RWPE1 (cell line): ENCODE measurements at regions not wholly inside any gene's neighbourhood (a gene's known extent, or its start where the extent isn't known, plus 50 kb on each side); places are given as distances from the start of the nearest gene placed in this dataset.
"Not testable (repeated sequence)": the region's sequence is repeated elsewhere in the genome, so short reads cannot be mapped to it uniquely, and the experiment has no call there.

Experiments
- CTCF ChIA-PET: fragments of 350-600 bp; sonication (Branson Sonifier 250); formaldehyde crosslinking; extraction: SDS; loops from one replicate; lab custom pipeline; 2021; lab: Yijun Ruan, JAX
- POLR2A ChIA-PET: fragments of 400-600 bp; formaldehyde crosslinking; extraction: SDS; loops from one replicate; lab custom pipeline; 2020; ENCODE audit warnings: antibody characterized with exemption; ENCODE audit not compliant: low non-redundant PET; lab: Yijun Ruan, JAX
- DNase-seq: peaks from one replicate; pipeline ENCODE4 v3.0.0; 2012; ENCODE audit warnings: low spot score
- H3K27ac ChIP-seq: fragments of 450-650 bp; 2 replicates; pipeline ENCODE4 v1.5.1; 2017
- TF ChIP-seq, protein P1 (sequence below): fragments of 450-650 bp; conservative IDR thresholded peaks from 2 replicates; pipeline ENCODE4 v1.5.1; 2017; ENCODE audit warnings: low read depth, mild to moderate bottlenecking

DNA sequence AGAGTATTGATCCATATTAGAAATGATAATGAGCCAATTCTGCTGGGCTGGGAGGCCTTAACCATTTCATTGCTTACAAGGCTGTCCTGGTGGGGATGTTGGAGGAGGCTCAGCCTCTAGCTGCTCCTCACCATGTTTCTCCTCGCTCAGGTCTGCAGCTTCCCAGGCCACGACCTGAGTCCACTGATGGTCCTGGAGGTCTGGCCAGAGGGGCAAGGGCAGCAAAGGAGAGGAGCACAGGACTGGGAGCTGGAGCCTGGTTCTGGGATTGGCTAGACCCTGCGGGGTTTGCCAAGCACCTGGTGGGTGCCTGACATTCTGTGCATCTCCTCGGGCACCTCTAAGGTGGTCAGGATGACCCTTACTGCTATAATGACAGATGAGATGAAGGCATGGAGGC, 92.6 kb downstream of the KIF26A start:
- CTCF ChIA-PET, result interaction anchor here (0.6 kb wide), 1 partner anchor 247 kb away, joined by 3 read pairs; no protein-coding TSS in a partner anchor
- TF ChIP-seq, protein P1, sequence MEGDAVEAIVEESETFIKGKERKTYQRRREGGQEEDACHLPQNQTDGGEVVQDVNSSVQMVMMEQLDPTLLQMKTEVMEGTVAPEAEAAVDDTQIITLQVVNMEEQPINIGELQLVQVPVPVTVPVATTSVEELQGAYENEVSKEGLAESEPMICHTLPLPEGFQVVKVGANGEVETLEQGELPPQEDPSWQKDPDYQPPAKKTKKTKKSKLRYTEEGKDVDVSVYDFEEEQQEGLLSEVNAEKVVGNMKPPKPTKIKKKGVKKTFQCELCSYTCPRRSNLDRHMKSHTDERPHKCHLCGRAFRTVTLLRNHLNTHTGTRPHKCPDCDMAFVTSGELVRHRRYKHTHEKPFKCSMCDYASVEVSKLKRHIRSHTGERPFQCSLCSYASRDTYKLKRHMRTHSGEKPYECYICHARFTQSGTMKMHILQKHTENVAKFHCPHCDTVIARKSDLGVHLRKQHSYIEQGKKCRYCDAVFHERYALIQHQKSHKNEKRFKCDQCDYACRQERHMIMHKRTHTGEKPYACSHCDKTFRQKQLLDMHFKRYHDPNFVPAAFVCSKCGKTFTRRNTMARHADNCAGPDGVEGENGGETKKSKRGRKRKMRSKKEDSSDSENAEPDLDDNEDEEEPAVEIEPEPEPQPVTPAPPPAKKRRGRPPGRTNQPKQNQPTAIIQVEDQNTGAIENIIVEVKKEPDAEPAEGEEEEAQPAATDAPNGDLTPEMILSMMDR, result no peak

DNA sequence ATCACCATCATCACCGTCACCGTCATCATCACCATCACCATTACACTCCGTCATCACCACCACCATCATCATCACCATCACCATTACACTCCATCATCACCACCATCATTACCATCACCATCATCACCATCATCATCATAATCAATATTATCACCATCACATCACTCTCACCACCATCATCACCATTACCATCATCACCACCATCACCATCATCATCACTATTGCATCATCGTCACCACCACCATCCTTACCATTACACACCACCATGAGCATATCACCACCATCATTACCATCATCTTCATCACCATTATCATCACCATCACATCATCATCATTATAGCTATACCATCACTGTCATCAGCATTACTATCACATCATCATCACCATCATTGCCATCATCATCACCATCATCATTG, 93.7 kb downstream of the KIF26A start:
- DNase-seq, result no peak
- POLR2A ChIA-PET, result no interaction called here
- TF ChIP-seq, protein P1, result no peak
- CTCF ChIA-PET, result no interaction called here
- H3K27ac ChIP-seq, result no peak overlapping the region

More for the DNA sequence above, 92.6 kb downstream of the KIF26A start:
- DNase-seq, result no peak
- POLR2A ChIA-PET, result no interaction called here
- no peak overlapping the region for H3K27ac ChIP-seq

DNA sequence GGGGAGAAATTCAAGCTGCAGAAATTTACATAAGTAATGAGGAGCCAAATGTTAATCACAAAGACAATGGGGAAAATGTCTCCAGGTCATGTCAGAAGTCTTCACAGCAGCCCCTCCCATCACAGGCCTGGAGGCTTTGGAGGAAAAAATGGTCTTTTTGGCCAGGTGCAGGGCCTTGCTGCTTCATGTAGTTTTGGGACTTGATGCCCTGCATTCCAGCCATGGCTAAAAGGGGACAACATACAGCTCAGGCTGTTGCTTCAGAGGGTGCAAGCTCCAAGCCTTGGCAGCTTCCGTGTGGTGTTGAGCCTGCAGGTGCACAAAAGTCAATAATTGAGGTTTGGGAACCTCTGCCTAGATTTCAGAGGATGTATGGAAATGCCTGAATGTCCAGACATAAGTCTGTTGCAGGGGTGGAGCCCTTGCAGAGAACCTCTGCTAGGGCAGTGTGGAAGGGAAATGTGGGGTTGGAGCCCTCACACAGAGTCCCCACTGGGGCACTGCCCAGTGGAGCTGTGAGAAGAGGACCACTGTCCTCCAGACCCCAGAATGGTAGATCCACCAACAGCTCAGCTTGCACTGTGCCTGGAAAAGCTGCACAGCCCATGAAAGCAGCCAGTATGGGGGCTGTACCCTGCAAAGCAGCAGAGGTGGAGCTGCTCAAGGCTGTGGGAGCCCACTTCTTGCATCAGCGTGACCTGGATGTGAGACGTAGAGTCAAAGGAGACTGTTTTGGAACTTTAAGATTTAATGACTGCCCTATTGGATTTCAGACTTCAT, 95.8 kb downstream of the KIF26A start:
- POLR2A ChIA-PET, CTCF ChIA-PET, DNase-seq, H3K27ac ChIP-seq: not testable (repeated sequence)

DNA sequence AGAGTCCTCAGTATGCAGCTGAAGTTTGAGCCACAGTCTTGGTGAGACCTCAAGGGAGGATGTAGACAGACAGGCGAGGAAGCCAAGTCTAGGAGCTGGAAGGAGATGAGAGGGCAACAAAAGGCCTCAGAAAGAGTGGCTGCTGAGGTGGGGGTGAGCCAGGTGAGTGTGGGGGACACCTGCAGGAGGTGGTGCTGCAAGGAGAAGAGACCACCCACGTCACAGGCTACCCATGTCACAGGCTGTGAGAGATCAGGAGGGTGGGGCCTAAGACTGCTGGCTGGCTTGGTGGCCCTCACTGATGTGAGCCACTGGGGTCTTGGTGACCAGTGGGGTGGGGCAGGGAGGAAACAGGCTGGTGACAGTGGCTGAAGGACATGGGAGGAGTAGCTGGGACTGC, 97.3 kb downstream of the KIF26A start:
- POLR2A ChIA-PET, result no interaction called here
- no peak for DNase-seq
- no peak overlapping the region for H3K27ac ChIP-seq
- TF ChIP-seq, protein P1, result no peak
- CTCF ChIA-PET, result interaction anchor here (0.6 to 0.7 kb wide), 2 partner anchors 93 to 109 kb away, joined by 3 read pairs; no protein-coding TSS in a partner anchor

DNA sequence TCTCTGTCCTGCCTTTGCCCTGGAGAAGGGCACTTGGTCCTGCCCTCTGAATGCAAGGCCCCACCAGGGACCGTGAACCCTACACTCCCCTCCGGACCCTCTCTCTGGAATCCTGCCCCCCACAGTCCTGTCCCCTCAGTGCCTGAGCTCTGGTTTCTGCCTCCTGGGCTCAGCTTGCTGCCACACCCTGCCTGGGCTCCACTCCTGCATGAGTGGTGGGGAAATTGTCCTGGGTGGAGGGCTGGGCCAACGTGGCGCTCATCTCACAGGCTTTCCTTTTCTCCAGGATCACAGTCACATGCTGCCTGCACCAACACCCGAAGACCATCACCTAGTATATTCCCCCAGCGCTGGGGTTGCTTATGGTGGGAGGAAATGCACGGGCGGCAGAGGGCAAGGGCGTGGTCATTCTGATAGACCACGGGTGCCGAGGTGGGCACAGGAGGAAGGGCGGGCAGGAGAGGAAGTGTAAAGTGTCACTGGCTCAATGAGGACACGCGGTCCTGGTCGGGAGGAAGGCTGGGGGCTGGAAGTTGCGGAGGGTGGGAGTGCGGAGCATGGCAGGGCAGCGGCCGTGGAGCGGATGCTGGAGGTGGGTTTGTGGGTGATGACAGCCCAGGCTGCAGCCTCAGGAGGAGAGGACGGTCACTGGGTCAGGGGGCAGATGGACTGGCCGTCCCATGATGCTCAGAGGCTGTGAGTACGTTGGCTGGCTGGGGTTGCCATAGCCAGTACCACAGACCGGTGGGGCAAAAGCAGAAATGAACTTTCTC, 99.5 kb downstream of the KIF26A start:
- H3K27ac ChIP-seq, result no peak overlapping the region
- ChIA-PET CTCF (interaction anchor here (0.6 kb wide), 1 partner anchor 201 kb away, joined by 3 read pairs; no protein-coding TSS in a partner anchor), POLR2A (no interaction called here)
- TF ChIP-seq, protein P1, result no peak
- no peak for DNase-seq

DNA sequence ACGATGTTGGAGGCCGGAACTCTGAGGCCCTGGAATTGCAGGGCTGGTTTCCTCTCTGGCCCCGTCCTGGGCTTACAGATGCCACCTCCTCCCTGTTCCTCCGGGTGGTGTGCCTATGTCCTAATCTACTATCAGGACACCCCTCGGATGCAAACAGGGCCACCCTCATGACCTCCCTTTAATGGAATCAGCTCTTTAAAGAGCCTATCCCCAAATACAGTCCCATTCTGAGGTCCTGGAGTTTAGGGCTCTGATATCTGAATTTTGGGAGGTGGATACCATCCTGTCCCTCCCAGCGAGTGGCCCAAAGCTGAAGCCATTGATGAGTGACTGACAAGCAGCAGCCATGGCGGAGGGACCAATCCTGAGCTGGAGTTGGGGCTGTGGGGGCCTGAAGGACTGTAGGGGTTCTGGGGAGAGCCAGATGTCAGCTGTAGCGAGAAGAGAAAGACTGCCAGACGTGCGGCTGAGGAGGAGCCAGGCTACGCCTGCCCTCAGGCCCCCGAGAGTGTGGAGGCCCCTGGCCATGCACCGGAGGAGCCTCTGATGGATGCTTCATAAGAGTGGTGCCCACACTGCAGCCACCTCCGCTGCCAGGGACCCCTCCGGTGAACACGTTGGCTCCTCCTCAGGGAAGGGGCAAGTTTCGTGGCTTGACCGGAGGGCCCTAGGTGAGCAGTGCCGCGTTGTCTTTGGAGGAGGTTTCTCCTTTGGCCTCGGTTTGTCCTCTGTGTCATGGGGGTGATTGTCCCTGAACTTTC, 100.2 kb downstream of the KIF26A start:
- POLR2A ChIA-PET, result no interaction called here
- TF ChIP-seq, protein P1, result no peak
- no peak for DNase-seq
- H3K27ac ChIP-seq, result no peak overlapping the region
- CTCF ChIA-PET, result no interaction called here
